HG02678 (cell line): ENCODE measurements at regions not wholly inside any gene's neighbourhood (a gene's known extent, or its start where the extent isn't known, plus 50 kb on each side); places are given as distances from the start of the nearest gene placed in this dataset.

Source experiments
- ATAC-seq: cut with Tn5 transposase; IDR thresholded peaks from one replicate; pipeline ENCODE4 v1.9.1; 2021; ENCODE audit warnings: mild to moderate bottlenecking, moderate library complexity; ENCODE audit not compliant: unreplicated experiment

DNA sequence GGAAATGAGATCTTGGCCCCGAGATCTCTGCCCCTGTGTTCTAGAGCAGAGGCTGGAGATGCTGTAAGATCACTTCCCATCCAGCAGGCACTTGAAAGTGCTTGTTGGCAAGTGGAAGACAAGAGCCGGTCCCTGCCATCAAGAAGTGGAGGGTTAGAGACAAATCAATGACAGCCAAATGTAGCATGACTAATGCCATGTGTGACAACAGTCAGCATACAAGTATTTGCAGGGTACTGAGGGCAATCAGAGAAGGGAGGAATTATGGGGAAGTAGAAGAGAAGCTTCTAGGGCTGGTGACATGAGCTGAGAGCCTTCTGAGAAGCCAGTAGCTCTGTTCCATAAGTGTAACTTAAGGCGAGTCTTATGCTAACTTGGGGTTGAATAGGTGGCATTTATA lies 58.6 kb downstream of the TMEM17 start:
- no peak for ATAC-seq

DNA sequence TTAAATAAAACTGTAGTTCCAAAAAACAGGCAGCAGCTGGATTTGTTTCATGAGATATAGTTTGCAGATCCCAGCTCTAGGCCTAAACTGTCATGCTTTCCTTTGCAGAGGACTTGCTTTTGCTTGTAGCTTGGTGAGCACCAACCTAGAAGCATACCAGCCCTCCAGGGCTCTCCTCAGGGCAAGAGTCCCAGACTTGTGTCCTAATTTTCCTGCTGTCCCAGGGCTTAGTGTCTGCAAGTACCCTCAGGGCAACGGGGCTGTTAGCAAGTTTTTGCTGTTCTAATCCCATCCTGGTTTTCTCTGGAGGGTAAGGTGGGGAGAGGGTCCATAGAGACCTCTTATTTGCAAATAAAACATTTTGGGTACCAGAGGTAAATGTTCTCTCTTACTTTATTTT lies 59.5 kb downstream of the TMEM17 start:
- ATAC-seq, result no peak

GRCh38 chr2:62443886-62444285 lies 62.1 kb downstream of the TMEM17 start:
- no peak for ATAC-seq

- ATAC-seq, result no peak
Measured at GRCh38 chr2:62443471-62443870, 62.5 kb downstream of the TMEM17 start.

DNA sequence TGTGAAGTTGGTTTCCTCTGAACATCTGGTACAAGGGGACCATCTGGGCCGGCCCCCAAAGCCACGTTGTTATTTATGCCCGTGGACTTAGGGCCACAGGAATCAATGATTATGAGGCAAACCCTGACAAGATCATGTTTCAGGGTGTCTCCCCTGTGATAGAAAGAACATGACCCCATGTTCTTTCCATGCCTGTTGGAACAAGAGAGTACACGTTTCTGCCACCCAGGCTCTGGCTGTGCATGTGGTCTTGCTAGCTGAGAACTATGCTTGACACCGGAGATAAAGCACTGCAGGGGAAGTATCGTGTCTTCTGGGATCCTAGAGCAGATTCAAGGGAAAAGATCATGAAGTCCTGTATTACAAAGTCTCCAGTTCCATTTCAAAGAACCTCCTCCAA lies 64.2 kb downstream of the TMEM17 start:
- no peak for ATAC-seq

GRCh38 chr2:62441421-62441820 lies 64.6 kb downstream of the TMEM17 start:
- ATAC-seq, result no peak

DNA sequence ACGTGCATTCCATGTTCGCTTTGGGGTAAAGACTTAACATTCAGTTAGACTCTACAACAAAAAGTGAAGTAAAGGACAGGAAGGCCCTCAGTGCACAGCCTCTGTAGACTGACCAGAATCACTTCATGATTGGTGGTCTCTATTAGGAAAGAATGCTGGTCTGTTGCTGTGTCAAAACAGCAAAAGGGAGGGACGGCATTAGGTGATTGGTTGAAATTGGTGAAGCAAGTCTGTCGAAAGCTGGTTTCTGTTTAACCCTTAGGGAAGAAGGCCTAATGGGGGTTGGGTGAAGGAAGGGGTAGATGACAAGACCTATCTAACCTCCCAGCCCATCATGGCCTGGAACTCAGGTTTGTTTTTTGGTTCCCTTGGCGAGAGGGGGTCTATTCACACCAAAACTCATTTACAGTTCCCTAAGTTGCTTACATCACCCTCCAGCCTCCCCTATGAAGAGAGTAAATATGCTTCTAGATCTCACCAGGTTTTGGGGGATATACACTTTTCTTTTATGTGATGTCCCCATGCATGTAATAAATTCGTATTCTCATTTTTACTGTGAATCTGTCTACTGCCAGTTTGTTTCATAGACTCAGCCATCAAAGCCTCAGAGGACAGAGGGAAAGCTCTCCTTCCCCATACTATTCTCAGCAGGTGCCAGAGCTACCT lies 65.6 kb downstream of the TMEM17 start:
- ATAC-seq, result no peak

- no peak for ATAC-seq
Measured at GRCh38 chr2:62439425-62439824, 66.6 kb downstream of the TMEM17 start.

DNA sequence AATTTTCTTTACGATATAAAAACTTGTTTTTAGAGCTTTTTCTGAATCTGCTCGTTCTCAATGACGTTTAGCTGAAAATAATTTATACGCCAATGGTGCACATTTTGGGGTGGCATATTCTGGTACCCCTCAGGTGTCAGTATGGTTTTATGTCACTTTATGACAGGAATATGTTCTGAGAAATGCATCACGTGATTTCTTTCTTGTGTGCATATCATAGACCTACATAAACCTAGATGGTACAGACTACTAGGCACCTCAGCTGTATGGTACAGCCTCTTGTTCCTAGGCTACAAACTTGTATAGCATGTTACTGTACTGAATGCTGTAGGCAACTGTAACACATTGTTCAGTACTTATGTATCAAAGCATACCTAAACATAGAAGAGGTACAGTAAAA lies 68.2 kb downstream of the TMEM17 start:
- ATAC-seq, result no peak

- ATAC-seq, result peak; percentile 91
Measured at GRCh38 chr2:62435720-62436119, 70.3 kb downstream of the TMEM17 start.

DNA sequence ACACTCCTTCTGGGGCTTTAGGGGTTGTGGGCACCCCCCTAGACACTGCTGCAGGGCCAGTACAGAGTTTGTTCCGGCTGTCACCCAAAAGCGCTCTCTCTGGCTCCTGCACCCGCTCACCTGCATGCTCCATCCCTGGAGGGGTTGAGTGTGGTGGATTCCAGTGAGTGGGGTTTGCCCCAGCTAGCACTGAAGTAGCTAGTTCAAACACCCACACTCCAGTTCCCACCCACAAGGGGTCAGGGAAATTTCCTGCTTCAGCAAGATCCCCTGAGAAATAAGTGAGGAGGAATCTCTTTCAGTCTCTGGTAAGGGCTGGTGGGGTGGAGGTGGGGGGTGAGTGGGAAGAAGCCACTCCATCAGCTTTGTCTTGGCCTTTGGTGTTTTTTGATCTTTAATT lies 73.6 kb downstream of the TMEM17 start:
- no peak for ATAC-seq

- no peak for ATAC-seq
Measured at GRCh38 chr2:62431512-62431911, 74.5 kb downstream of the TMEM17 start.

DNA sequence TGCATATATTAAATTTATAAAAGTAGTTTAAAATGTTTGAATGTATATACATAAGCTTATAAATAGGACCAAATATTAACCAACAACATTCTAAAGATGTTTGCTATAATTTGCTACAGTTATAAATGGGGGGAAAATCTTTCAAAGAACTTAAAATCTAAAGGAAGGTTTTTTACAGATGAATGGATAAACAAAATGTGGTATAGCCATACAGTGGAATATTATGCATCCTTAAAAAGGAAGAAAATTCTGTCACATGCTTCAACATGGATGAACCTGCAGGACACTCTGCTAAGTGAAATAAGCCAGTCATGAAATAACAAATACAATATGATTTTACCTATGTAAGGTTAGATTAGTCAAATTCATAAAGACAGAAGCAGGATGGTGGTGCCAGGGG lies 75.8 kb downstream of the TMEM17 start:
- no peak for ATAC-seq

DNA sequence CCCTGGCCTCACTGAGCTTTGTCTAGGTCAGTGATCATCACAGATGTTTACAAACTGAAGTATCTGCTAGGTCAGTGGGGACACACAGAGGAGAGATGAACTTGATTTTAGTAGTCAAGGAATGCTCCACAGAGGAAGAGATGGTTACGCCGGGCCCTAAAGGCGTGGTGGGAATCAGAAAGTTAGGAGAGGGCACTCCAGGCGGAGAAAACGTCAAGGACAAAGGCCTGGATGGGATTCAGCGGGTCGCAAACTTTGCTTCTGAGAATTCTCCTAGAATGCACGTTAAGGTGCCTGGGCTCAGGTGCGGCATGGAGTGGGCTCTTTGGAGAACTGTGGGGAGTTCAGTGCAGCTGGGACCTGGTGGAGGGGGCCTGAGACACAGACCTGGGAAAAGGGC lies 78.8 kb downstream of the TMEM17 start:
- ATAC-seq, result no peak

- ATAC-seq, result no peak
Measured at GRCh38 chr2:62426154-62426912, 79.7 kb downstream of the TMEM17 start.

GRCh38 chr2:62425684-62426083 lies 80.3 kb downstream of the TMEM17 start:
- no peak for ATAC-seq

DNA sequence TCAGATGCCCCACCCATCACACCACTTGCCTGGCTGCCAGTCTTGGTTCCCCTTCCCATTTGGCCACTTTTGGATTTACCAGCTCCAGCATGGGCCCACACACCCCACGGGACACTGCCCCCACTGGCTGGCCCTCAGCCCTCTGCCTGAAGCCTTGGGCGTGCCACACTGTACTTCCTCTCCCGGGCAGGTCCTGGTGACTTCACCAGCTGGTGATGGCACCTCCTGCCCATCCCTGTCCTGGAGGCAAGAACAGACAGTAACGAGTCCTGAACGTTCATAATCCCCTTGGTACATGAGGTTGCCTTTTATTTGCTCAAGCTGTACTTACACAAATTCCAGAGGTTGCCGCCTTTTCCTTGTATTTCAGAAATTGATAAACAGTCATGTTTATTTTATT lies 81.1 kb downstream of the TMEM17 start:
- no peak for ATAC-seq

GRCh38 chr2:62423883-62424458 lies 82.0 kb downstream of the TMEM17 start:
- no peak for ATAC-seq

DNA sequence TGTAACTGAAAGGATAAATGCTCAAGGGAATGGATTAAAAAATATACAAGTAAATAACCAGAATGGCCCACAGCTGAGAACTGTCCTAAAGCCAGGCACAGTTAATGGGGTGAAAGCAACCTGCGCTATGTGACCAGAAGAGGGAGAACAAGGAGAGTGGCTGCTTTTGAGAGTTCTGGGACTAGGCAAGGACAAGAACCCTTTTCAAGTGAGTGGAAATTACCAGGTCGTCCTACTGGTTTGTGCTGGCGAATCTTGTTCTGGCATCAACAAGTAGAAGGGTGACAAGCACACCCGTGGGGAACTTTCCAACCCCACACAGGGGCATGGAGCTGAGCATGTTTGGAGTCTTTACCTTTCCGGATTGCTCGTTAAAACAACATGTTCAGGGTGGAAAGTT lies 82.8 kb downstream of the TMEM17 start:
- no peak for ATAC-seq

GRCh38 chr2:62415518-62415917 lies 90.5 kb downstream of the TMEM17 start:
- peak; percentile 14 for ATAC-seq

DNA sequence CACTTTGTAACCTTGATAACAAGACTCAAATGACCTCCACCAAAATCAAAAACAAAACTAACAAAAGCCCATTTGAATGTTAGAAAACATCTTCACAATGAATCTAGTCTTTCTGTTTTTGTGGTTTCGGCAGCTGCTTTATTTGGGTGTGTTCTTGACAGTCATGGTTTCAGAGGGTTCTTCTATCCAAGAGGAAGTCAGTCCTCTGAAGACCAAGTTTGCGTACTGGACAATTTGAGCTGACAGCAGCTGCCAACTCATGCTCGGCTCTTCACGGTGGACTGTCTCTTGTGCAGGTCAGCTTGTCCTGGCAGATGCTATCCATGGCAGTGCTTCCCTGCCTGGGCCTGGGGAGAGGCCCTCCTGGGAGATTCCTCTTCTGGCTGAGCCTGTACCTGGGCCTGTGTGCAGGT lies 91.0 kb downstream of the TMEM17 start:
- peak; percentile 84 for ATAC-seq

DNA sequence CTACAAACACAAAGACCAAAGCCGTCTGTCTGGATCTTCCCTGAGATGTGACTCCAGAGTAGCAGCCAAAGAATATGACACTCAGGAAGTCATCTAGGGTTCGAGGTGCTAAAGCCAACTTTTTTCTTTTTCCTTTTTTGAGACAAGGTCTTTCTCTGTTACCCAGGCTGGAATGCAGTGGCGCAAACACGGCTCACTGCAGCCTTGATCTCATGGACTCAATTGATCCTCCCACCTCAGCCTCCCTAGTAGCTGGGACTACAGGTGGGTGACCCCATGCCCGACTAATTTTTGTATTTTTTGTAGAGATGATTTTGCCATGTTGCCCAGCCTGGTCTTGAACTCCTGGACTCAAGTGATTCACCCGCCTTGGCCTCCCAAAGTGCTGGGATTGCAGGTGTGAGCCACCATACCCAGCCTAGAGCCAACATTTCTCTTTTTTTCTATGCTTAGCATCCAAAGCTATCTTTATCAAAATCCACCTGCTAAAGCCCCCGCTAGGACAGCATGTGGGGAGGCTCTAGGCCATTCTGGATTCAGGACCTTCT lies 92.8 kb downstream of the TMEM17 start:
- ATAC-seq, result no peak
